ENCODE measurements at regions not wholly inside any gene's neighbourhood (a gene's known extent, or its start where the extent isn't known, plus 50 kb on each side); places are given as distances from the start of the nearest gene placed in this dataset.

GRCh38 chr7:21281193-21281592, 146.7 kb upstream of the SP4 start:
- TF ChIP-seq CTCF (conservative IDR thresholded peaks at IDR 0.05; ENCODE audit: low read length) (no peak), EZH2phosphoT487 (IDR thresholded peaks at IDR 0.05; ENCODE audit: borderline replicate concordance, low read depth, low read length) (no peak)

Data from OCI-LY7 (cell line).